H1 (cell line): ENCODE measurements at regions not wholly inside any gene's neighbourhood (a gene's known extent, or its start where the extent isn't known, plus 50 kb on each side); places are given as distances from the start of the nearest gene placed in this dataset.

Experiments
- EP300 ChIP-seq, 2 experiments: IDR thresholded peaks; 1 replicate in 1 of 2; 2 replicates in 1 of 2; pipeline ENCODE4 v1.6.1; 2011 to 2012; ENCODE audit warnings: low read depth in 2 of 2, low read length in 2 of 2, mild to moderate bottlenecking in 2 of 2, borderline replicate concordance in 1 of 2, inconsistent platforms in 1 of 2, moderate library complexity in 1 of 2
- POLR2A ChIP-seq, 2 experiments: IDR thresholded peaks; 1 replicate in 1 of 2; 2 replicates in 1 of 2; pipeline ENCODE4 v1.6.1; 2011; ENCODE audit warnings: low read depth in 2 of 2, low read length in 2 of 2, mild to moderate bottlenecking in 2 of 2; ENCODE audit errors: control extremely low read depth in 1 of 2
- TEAD4 ChIP-seq: IDR thresholded peaks from 2 replicates; pipeline ENCODE4 v1.6.1; 2012; ENCODE audit warnings: low read depth, low read length, inconsistent platforms, mixed read lengths
- TF ChIP-seq, protein P1 (sequence below), 3 experiments: IDR thresholded peaks; 1 replicate in 2 of 3; 2 replicates in 1 of 3; pipeline versions ENCODE4 v1.5.1 to v1.6.1; 2011; ENCODE audit warnings: low read length in 3 of 3, mild to moderate bottlenecking in 3 of 3, inconsistent platforms in 2 of 3, low read depth in 1 of 3, moderate library complexity in 1 of 3; ENCODE audit not compliant: insufficient read depth in 1 of 3; ENCODE audit errors: control extremely low read depth in 1 of 3

DNA sequence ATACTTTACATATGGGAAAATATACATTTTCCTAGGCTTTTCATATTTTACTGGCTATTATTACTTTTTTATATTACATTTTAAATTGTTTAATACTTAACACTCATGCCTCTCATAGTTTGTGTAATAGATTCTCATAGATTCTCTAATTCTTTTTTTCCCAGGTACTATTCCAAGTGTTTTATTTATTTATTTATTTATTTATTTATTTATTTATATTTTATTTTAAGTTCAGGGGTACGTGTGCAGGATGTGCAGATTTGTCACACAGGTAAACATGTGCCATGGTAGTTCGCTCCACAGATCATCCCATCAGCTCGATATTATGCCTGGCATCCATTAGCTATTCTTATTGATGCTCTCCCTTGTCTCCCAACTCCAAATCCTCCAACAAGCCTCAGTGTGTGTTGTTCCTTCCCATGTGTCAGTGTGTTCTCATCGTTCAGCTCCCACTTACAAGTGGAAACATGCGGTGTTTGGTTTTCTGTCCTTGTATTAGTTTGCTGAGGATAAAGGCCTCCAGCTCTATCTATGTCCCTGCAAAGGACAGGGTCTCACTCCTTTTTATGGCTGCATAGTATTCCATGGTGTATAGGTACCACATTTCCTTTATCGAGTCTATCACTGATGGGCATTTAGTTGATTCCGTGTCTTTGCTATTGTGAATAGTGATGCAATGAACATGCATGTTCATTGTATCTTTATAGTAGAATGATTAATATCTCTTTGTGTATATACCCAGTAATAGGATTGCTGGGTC is 205.4 kb upstream of the P2RY1 start:
- TF ChIP-seq EP300 (IDR thresholded peaks at IDR 0.05; ENCODE audit: borderline replicate concordance in 1 of 2, low read depth in 2 of 2, low read length in 2 of 2) (no peak), TEAD4 (no peak), POLR2A (IDR thresholded peaks at IDR 0.05; ENCODE audit: control extremely low read depth in 1 of 2, low read depth in 2 of 2, low read length in 2 of 2) (no peak)
- TF ChIP-seq, protein P1, sequence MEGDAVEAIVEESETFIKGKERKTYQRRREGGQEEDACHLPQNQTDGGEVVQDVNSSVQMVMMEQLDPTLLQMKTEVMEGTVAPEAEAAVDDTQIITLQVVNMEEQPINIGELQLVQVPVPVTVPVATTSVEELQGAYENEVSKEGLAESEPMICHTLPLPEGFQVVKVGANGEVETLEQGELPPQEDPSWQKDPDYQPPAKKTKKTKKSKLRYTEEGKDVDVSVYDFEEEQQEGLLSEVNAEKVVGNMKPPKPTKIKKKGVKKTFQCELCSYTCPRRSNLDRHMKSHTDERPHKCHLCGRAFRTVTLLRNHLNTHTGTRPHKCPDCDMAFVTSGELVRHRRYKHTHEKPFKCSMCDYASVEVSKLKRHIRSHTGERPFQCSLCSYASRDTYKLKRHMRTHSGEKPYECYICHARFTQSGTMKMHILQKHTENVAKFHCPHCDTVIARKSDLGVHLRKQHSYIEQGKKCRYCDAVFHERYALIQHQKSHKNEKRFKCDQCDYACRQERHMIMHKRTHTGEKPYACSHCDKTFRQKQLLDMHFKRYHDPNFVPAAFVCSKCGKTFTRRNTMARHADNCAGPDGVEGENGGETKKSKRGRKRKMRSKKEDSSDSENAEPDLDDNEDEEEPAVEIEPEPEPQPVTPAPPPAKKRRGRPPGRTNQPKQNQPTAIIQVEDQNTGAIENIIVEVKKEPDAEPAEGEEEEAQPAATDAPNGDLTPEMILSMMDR (IDR thresholded peaks at IDR 0.05; ENCODE audit: control extremely low read depth in 1 of 3, insufficient read depth in 1 of 3, low read depth in 1 of 3, low read length in 3 of 3) = no peak
